NB4 (cell line): ENCODE measurements at regions not wholly inside any gene's neighbourhood (a gene's known extent, or its start where the extent isn't known, plus 50 kb on each side); places are given as distances from the start of the nearest gene placed in this dataset.

Experiments
- CTCF ChIP-seq: IDR thresholded peaks from one replicate; pipeline ENCODE4 v1.5.1; 2012; ENCODE audit warnings: low read depth, low read length
- MYC ChIP-seq: IDR thresholded peaks from 2 replicates; pipeline ENCODE4 v1.6.1; 2011; ENCODE audit warnings: low read depth, low read length

DNA sequence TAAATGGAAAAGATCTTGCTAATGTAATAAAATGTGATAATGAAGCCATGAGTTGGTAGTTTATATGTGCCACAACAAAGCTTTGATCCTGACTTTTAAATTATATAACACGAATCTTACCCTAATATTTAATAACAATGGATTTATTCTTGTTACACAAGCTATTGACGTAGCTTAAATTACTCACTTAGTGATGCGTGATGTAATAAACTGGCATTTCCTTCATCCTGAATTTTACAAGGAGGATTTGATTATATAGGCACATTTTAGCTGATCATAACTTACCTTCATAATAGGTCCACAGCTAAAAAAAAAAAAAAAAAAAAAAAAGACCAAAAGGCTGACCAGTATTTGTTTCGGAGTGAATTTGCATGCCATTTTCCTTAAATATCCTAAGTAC is 76.2 kb upstream of the IVNS1ABP start:
- TF ChIP-seq CTCF (no peak), MYC (no peak)
